ENCODE measurements at regions not wholly inside any gene's neighbourhood (a gene's known extent, or its start where the extent isn't known, plus 50 kb on each side); places are given as distances from the start of the nearest gene placed in this dataset.
A peak's percentile ranks its signal among the peaks of the same experiment; 100 is the strongest.
"Not testable (repeated sequence)": the region's sequence is repeated elsewhere in the genome, so short reads cannot be mapped to it uniquely, and the experiment has no call there.

- TF ChIP-seq CTCF (IDR thresholded peaks at IDR 0.05; ENCODE audit: low read length, missing control alignments): no peak
- no peak for DNase-seq (ENCODE audit: low read depth)
- H3K4me3 ChIP-seq (replicated peaks; ENCODE audit: low read depth, low read length): no peak overlapping the region
These were observed 190.2 kb upstream of the MYO3A start for GRCh38 chr10:25743832-25744231.

- H3K4me3 ChIP-seq (replicated peaks; ENCODE audit: low read depth, low read length): no peak overlapping the region
- TF ChIP-seq CTCF (IDR thresholded peaks at IDR 0.05; ENCODE audit: low read length, missing control alignments): no peak
- DNase-seq (ENCODE audit: low read depth): no peak
These were observed 189.5 kb upstream of the MYO3A start for GRCh38 chr10:25744574-25744973.

- no peak overlapping the region for H3K4me3 ChIP-seq (replicated peaks; ENCODE audit: low read depth, low read length)
- TF ChIP-seq CTCF (IDR thresholded peaks at IDR 0.05; ENCODE audit: low read length, missing control alignments): no peak
- no peak for DNase-seq (ENCODE audit: low read depth)
These were observed 188.1 kb upstream of the MYO3A start for GRCh38 chr10:25745976-25746375.

- TF ChIP-seq CTCF (IDR thresholded peaks at IDR 0.05; ENCODE audit: low read length, missing control alignments): no peak
- no peak overlapping the region for H3K4me3 ChIP-seq (replicated peaks; ENCODE audit: low read depth, low read length)
- DNase-seq (ENCODE audit: low read depth): no peak
These were observed 186.9 kb upstream of the MYO3A start for GRCh38 chr10:25747084-25747483.

GRCh38 chr10:25748509-25748908, 185.5 kb upstream of the MYO3A start:
- DNase-seq (ENCODE audit: low read depth): no peak
- no peak for TF ChIP-seq CTCF (IDR thresholded peaks at IDR 0.05; ENCODE audit: low read length, missing control alignments)
- no peak overlapping the region for H3K4me3 ChIP-seq (replicated peaks; ENCODE audit: low read depth, low read length)

- TF ChIP-seq CTCF (IDR thresholded peaks at IDR 0.05; ENCODE audit: low read length, missing control alignments): no peak
- no peak overlapping the region for H3K4me3 ChIP-seq (replicated peaks; ENCODE audit: low read depth, low read length)
- peak; percentile 54 for DNase-seq (ENCODE audit: low read depth)
These were observed 180.3 kb upstream of the MYO3A start for GRCh38 chr10:25753776-25754175.

- not testable (repeated sequence) for DNase-seq (ENCODE audit: low read depth); H3K4me3 ChIP-seq (replicated peaks; ENCODE audit: low read depth, low read length)
These were observed 178.2 kb upstream of the MYO3A start for GRCh38 chr10:25755874-25756273.

GRCh38 chr10:25756784-25757183, 177.2 kb upstream of the MYO3A start:
- TF ChIP-seq CTCF (IDR thresholded peaks at IDR 0.05; ENCODE audit: low read length, missing control alignments): no peak
- no peak overlapping the region for H3K4me3 ChIP-seq (replicated peaks; ENCODE audit: low read depth, low read length)
- no peak for DNase-seq (ENCODE audit: low read depth)
